NCI-H226 (cell line): ENCODE measurements at regions not wholly inside any gene's neighbourhood (a gene's known extent, or its start where the extent isn't known, plus 50 kb on each side); places are given as distances from the start of the nearest gene placed in this dataset.
A peak's percentile ranks its signal among the peaks of the same experiment; 100 is the strongest.

ENCODE experiments used
- DNase-seq: peaks from one replicate; pipeline ENCODE4 v3.0.0-alpha.2; 2015

DNA sequence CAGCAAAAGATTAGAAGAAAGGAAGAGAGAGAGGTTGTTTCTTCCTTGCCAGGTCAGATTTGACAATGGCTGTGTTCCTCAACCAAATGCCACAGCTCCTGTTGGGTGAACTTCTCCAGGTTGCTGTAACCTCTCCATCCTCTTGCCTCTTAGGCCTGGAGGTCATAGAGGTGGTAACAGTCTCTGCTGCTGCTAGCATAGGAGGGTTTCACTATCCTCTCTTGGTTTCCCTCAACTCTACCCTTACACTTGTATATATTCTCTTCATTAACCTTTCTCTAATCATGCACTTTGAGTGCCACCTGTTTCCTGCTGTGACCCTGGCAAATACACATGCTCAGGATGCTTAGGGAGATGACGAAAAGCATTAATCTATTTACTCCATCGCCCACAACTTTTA is 67.7 kb upstream of the HIF1A start:
- DNase-seq, result no peak

DNA sequence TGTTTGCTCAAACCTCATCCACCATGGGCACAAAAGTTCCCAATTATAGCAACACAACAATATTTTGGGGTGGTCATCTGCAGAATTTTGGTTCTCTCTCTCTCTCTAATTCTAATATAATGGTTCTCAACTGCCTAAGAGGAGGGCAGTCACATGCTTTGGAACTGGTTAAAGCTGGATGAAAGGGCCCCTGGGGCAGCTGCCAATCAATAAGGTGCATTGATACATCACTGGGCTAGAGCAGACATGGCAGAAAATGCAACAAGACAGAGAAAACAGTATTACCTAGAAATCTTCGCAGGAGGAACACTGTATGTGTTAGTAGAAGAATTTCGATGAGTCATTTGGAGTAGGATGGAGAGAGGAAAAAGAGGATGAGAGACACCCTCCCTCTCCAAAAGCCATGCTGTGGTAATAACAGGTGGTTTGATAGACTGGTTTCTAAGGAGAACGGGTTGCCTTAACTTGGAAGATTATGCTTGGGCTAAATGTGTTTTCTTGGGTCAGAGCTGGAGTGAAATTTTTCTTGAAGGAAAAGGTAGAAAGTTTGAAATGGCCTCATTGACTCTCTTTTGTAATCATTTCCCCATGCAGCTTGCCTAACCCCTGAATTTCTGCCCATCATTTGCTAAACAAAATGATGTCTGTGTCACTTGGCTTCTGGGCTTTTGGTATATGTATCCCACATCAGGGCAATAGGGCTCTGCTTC is 67.1 kb upstream of the HIF1A start:
- DNase-seq, result peak; percentile 18

DNA sequence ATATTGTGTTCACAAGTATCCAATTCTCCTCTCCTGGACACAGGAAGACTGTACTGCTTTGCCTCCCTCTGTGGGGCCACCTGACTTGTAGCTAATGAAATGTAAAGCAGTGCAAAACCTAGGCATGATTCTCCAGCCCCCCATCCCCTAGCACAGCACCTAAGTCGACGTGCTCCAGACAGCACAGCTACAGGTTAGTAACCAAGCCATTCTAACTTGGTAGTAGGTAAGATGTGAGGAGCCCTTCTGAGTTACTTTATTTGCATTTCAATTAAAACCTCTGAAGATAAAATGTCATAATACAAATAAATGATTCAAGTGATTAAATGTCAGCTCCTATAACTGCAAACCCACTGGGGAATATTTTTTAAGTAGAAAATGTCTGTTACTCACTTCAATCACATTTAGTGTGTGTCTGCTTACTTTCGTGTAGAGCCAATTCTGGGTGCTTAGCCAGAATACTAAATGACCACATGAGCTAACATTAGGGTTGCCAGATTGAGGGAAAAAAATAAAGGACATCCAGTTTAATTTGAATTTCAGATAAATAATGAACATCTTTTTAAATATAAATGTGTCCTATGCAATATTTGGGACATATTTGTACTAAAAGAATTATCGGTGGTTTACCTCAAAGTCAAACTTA is 64.8 kb upstream of the HIF1A start:
- DNase-seq, result no peak

DNA sequence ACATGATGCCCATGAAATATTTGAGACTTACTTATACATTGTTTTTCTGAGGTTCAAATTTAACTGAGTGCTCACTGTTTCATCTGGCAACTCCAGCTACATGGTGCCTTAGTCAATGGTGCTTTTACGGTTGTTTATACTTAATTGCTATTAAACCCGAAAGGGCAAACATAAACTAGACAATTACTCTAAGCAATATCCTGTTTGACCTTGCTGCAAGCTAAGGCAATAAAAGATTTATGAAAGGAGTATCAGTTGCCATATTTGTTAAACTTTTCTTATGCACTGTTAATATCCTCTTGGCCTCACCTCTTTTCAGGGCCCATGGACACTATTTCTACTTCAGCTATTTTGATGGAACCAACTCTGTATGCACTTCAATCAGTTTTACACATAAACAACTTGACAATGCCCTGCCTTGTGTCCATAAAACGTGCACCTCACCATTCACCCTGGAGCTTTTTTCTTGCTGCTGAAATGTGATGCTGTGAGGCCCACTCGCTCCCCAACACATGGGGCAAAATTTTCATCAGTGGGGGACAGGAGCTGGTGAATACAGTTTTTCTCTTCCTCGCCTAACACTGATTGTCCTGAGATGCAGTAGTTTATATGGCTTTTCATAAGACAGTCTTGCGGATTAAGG is 64.1 kb upstream of the HIF1A start:
- DNase-seq, result no peak

DNA sequence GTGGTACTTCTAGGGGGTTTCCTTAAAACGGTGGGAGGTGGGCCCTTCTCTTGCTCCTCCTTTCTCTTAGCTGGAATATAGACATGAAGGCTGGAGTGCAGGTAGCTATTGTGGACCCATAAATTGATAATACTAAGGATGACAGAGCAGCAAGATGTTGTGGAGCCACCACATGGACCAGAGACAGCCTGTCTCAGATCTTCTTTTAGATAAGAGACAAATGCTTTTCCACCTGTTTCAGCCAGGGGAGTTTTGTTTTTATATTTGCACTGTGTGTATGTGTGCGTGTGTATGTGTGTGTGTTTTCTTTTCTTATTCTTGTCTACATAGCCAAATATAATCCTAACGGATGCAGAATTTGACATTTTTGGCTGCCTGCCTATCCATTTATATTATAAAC is 62.9 kb upstream of the HIF1A start:
- DNase-seq, result no peak

DNA sequence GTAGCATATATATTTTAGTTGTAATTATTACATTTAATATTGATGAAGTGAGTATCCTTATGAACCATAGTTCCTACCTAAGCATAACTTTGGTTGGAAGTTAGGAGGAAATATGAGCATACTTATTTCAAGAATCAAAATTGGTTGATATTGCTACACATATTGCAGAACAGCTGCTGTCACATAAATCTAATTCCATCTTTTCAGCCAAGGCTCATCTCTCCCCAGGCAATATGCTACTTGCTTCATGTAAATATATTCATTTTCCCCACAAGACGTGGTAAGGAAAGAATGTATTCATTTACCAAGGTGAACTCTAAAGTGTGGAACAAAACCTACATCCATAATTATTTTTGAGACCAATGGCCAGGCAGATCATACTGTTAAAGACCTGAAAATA is 62.5 kb upstream of the HIF1A start:
- DNase-seq, result no peak

DNA sequence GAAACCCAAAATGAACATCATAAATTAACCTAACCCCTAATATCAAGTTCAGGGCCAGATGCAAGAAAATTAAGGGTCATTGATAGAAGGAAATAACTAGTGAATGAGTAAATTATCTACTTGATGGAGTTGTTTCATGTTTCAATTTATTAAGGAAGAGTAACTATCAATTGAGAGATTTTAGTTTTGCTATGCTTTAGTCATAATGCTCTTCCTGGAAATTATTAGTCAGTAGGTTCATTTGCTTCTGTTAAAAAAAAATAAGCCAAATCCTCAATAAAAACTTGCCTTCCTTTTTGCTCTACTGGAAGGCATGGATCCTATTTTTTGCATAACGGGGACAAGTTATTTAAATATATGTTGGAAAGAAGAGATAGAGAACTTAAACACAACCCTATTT is 59.0 kb upstream of the HIF1A start:
- DNase-seq, result no peak

DNA sequence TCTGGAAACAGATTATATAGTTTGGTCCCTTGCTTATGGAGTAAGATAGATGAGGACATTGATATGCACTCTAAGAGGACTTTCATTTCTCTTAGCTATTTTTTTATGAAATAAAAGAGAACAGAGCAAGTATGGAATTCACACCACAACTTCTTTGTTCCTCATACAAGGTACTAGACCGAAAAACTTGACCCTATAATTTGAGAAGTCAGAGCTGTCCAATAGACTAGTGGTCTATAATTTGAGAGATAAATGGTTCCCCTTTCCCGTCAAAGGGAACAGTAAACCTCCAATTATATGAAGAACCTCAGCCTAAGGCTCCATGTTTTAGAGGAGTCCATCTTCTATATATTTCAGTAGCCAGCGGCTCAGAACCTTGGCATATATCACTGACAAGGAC is 58.5 kb upstream of the HIF1A start:
- DNase-seq, result no peak

DNA sequence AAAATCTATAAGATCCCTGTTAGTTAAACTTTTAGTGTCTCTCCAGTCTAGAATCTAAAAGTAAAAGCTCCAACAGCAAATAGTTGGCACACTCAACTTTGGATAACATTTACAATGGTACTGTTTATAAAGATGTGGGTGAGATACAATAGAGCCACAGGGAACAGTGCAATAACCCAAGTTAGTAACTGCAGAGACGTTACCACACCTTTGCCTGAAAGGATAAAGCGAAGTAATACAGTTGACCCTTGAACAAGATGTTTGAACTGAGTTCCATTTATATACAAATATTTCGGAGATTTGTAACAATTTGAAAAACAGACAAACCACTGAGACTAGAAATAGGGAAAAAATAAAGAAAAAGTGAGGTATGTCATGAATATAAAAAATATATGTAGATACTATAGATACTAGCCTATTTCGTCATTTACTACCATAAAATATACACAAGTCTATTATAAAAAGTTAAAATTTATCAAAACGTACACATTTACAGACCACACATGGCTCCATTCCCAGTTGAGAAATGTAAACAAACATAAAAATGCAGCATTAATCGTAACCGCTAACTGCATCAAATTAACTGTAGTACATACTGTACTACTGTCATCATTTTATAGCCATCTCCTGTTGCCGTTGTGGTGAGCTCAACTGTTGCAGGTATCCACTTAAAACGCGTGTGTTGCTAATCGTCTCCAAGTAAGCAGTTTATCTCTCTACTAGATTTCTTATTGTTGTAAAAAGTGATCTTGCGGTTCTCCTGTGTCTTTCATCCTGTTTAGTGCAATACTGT is 56.5 kb upstream of the HIF1A start:
- DNase-seq, result no peak

DNA sequence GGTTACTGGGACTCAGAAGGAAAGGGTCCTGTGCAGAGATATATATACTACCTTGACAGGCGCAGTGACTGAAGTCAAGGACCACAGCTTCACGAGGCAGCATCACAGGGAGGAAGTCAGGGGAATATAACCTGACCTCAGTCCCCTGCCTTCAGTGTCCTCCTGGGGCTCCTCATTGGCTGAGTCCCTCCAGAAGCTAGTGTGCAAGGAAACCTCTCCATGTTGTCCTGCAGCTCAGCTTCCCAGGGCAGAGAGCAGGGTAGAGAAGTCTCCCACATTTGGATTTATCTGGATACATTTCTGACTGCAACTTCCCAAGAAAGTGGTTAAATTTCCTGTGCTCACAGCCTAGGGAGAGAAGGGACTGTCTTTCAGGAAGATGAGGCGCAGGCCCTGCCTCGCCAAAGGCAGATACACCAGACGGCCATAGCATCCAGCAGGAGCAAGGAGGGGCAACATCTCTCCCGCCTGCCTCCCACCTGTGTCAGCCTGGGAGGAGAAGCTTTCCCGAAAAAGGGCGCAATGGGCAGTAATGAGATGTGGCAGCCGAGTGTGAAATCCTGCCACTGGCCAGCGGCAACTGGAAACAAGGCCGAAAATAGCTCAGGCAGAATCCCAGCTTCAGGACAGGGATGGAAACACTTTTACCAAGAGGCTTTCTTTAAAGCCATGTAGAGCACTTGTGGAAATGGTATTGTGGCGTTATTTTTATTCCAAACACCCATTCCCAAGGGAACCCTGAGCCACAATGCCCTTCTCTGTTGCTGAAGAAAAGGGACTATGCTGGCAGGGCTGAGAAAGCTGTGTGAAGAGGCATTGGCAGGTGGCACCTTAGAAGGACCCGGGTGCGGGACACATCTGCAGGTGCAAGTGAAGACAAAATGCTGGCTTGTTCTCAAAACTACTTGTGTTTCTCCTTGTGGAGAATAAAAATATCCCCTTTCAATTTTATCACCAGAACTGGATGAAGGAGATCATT is 54.9 kb upstream of the HIF1A start:
- DNase-seq, result no peak

DNA sequence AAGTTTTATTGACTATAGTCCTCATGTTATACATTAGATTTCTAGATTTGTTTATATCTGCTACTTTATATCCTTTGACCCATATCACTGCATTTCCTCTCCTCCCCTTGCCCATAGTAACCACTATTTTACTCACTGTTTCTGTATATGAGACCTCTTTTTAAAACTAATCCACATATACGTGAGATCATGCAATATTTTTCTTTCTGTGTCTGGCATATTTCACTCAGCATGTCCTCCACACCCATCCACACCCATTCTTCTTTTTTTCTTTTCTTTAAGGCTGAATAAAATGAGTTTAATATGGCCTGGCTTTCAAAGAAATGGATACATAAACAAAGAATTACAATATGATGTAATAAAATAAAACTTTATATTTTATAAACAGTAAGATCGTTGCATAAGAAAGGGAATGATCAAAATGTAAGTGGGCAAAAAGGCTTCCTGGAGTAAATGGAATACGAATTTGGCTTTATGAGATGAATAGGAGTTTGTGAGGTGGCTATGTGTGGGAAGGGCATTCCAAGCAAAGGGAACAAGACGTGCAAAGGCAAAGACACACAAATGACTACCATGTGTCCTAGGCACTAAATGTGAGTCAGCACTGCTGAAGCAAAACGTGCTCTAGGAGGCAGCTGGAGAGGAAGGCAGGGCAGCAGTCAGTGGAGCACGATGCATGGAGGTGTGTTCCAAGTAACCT is 53.2 kb upstream of the HIF1A start:
- no peak for DNase-seq

DNA sequence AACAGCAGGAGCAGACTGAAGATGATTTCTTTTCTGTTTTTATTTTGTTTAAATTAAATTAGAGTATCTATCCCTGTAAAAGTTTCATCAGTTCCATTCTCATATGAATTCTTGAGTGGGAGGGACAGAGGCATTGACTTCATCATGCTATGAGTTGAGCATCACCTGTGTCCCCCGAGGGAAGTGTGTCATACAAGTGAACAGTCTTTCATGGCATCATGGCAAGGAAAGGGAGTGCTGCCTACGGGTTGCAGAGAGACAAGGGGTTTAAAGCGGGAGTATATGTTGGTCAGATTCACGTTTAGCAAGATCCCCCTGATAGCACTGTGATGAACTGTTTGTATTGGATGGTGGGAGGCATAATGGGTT is 52.7 kb upstream of the HIF1A start:
- DNase-seq, result no peak

DNA sequence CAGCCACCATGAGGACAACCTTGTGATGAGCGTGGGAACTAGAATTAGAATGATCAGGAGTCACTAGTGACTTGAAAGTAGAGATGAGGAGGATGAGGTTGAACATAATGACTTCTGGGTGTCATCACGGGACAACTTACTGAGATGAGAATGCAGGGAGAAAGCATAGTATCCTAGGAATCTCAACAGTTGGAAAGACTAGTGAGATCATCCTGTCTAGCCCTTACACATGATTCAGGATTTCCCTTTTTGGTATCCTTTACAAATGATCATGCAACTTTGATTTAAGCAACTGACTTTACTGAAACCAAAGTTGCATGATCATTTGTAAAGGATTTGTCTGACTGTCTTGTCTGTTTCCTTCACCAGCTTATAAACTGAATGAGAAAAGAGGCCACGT is 51.8 kb upstream of the HIF1A start:
- DNase-seq, result no peak

DNA sequence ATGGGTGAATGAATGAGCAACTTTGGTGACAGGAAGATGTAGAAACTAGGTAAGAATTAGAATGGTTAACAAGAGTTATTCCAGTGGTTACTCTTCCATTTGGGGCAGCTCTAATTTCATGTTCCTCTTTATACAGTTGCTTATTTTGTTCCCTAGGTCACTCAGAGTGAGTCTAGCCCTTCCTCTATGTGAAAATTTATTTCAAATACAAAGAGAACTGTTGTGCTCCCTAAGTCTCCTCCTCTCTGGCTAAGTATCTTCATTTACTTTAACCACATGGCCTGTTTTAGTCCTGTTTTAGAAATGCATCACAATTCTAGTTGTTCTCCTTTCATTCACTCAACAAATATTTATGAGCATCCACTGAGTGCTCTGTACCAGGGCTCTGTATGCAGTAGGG is 51.1 kb upstream of the HIF1A start:
- DNase-seq, result no peak

DNA sequence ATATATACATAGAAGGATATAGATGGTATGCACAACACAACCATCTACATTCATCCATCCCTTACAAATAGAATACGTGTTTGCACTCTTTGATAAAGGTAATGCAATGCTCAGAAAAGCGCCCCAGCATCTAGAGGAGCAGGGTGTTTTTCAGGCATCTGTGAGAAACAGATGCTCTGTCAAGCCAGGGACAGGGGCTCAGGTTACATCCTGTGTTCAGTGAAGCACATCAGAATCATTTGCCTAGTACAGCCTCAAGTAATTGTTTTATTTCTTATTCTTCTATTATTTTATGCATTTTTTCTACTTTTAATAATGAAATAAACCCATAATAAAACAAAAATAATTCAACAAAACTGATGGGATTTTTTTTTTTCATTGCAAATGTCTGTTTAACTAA is 50.5 kb upstream of the HIF1A start:
- no peak for DNase-seq

DNA sequence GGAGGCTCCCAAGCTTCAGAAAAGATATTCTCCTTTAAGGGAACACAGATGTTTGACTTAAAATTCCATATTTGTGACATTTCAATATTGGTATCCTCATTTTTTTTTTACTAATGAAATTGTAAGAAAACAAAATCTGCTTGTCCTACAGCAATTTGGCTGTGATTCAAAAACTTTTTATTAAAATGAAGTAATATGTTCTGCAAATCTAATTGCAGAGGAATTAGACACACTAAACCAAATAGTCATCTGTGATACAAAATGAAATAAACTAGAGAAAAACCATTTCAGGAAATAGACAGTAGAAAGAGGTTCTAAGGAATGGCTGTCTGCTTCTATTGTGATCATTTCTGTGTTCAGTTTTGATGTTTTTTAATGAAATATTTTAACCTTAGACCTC is 50.1 kb upstream of the HIF1A start:
- no peak for DNase-seq
